PC-3 (cell line): ENCODE measurements at regions not wholly inside any gene's neighbourhood (a gene's known extent, or its start where the extent isn't known, plus 50 kb on each side); places are given as distances from the start of the nearest gene placed in this dataset.

ENCODE experiments used
- CTCF ChIP-seq: fragments of 300-600 bp; sonication (generic); conservative IDR thresholded peaks from 2 replicates; pipeline ENCODE4 v1.5.1; 2017; ENCODE audit warnings: antibody characterized with exemption, low read depth, mild to moderate bottlenecking, low read length
- EZH2 ChIP-seq: fragments of 300-600 bp; sonication (generic); IDR thresholded peaks from one replicate; pipeline ENCODE4 v1.6.1; 2017; ENCODE audit warnings: antibody characterized with exemption, mild to moderate bottlenecking, low read length; ENCODE audit not compliant: unreplicated experiment

GRCh38 chr11:45528435-45528834 is 137.0 kb downstream of the CHST1 start:
- no peak for TF ChIP-seq CTCF
- TF ChIP-seq EZH2 = no peak
